GM23338 (cell line): ENCODE measurements at regions not wholly inside any gene's neighbourhood (a gene's known extent, or its start where the extent isn't known, plus 50 kb on each side); places are given as distances from the start of the nearest gene placed in this dataset.
A peak's percentile ranks its signal among the peaks of the same experiment; 100 is the strongest.

Source experiments
- ATAC-seq: fragments of 200-7000 bp; cut with Tn5 transposase; 3 replicates; pipeline ENCODE4 v1.9.1; 2020
- DNase-seq: peaks from one replicate; pipeline ENCODE4 v3.0.0-alpha.2; 2015; ENCODE audit warnings: low spot score
- H2AFZ ChIP-seq: fragments of 200-600 bp; sonication (generic); 2 replicates; pipeline ENCODE4 v1.8.0; 2016; ENCODE audit warnings: antibody characterized with exemption, mild to moderate bottlenecking, moderate library complexity
- H3F3A ChIP-seq: fragments of 200-600 bp; sonication (generic); replicated peaks from 2 replicates; pipeline ENCODE4 v1.8.0; 2017; ENCODE audit warnings: antibody characterized with exemption, mixed run types, low read depth
- H3K27ac ChIP-seq: fragments of 200-600 bp; sonication (generic); 2 replicates; pipeline ENCODE4 v1.6.1; 2016; ENCODE audit warnings: low read depth
- H3K27me3 ChIP-seq: fragments of 200-600 bp; sonication (generic); 2 replicates; pipeline ENCODE4 v1.8.0; 2016; ENCODE audit warnings: mild to moderate bottlenecking, mixed run types, moderate library complexity; ENCODE audit not compliant: insufficient read depth
- H3K36me3 ChIP-seq: fragments of 200-600 bp; sonication (generic); 2 replicates; pipeline ENCODE4 v1.8.0; 2016; ENCODE audit warnings: mild to moderate bottlenecking; ENCODE audit not compliant: insufficient read depth
- H3K4me1 ChIP-seq: fragments of 200-600 bp; sonication (generic); 2 replicates; pipeline ENCODE4 v1.8.0; 2016; ENCODE audit warnings: mild to moderate bottlenecking, moderate library complexity; ENCODE audit not compliant: insufficient read depth
- H3K4me2 ChIP-seq: fragments of 200-600 bp; sonication (generic); 2 replicates; pipeline ENCODE4 v1.7.1; 2017; ENCODE audit warnings: mixed run types
- H3K4me3 ChIP-seq: fragments of 200-600 bp; sonication (generic); 2 replicates; pipeline ENCODE4 v1.6.1; 2016; ENCODE audit warnings: mixed run types
- H3K79me2 ChIP-seq: fragments of 200-600 bp; sonication (generic); replicated peaks from 2 replicates; pipeline ENCODE4 v1.8.0; 2017; ENCODE audit warnings: mild to moderate bottlenecking; ENCODE audit not compliant: insufficient read depth
- H3K9me2 ChIP-seq: fragments of 200-600 bp; sonication (generic); 2 replicates; pipeline ENCODE4 v1.8.0; 2017; ENCODE audit not compliant: insufficient read depth
- H4K20me1 ChIP-seq: fragments of 200-600 bp; sonication (generic); replicated peaks from 2 replicates; pipeline ENCODE4 v1.8.0; 2017; ENCODE audit warnings: mild to moderate bottlenecking; ENCODE audit not compliant: insufficient read depth
- H3K27ac Mint-ChIP-seq: 2 replicates; pipeline ENCODE4 v1.8.0; 2020; ENCODE audit warnings: inconsistent platforms, mild to moderate bottlenecking, moderate library complexity, mixed read lengths
- H3K27me3 Mint-ChIP-seq: 3 replicates; pipeline ENCODE4 v1.8.0; 2022; ENCODE audit warnings: low read depth, mild to moderate bottlenecking, moderate library complexity, mixed read lengths, inconsistent platforms; ENCODE audit not compliant: insufficient read depth, poor library complexity
- H3K36me3 Mint-ChIP-seq: 3 replicates; pipeline ENCODE4 v1.8.0; 2021; ENCODE audit warnings: low read depth, mild to moderate bottlenecking, inconsistent platforms, moderate library complexity, mixed read lengths
- H3K4me1 Mint-ChIP-seq: 3 replicates; pipeline ENCODE4 v1.8.0; 2020; ENCODE audit warnings: mild to moderate bottlenecking, inconsistent platforms, mixed read lengths
- H3K4me3 Mint-ChIP-seq: 3 replicates; pipeline ENCODE4 v1.8.0; 2021; ENCODE audit warnings: moderate library complexity, mild to moderate bottlenecking, inconsistent platforms, mixed read lengths
- H3K9me3 Mint-ChIP-seq: 3 replicates; pipeline ENCODE4 v1.8.0; 2020; ENCODE audit warnings: moderate library complexity, mild to moderate bottlenecking, inconsistent platforms, mixed read lengths
- CREB1 ChIP-seq: fragments of 250-450 bp; sonication (Bioruptor Pico); IDR thresholded peaks from 2 replicates; pipeline ENCODE4 v1.5.0; 2020; ENCODE audit warnings: low read depth, mild to moderate bottlenecking, moderate library complexity
- EZH2 ChIP-seq: fragments of 200-600 bp; sonication (generic); IDR thresholded peaks from one replicate; pipeline ENCODE4 v1.8.0; 2017; ENCODE audit warnings: antibody characterized with exemption, mild to moderate bottlenecking, low read depth; ENCODE audit not compliant: unreplicated experiment
- EZH2phosphoT487 ChIP-seq: fragments of 200-600 bp; sonication (generic); IDR thresholded peaks from one replicate; pipeline ENCODE4 v1.8.1; 2018; ENCODE audit warnings: antibody characterized with exemption; ENCODE audit not compliant: unreplicated experiment
- NANOG ChIP-seq: IDR thresholded peaks from 2 replicates; pipeline ENCODE4 v1.6.1; 2016; ENCODE audit warnings: antibody characterized with exemption, borderline replicate concordance
- POLR2AphosphoS5 ChIP-seq: IDR thresholded peaks from 2 replicates; pipeline ENCODE4 v1.6.1; 2016; ENCODE audit warnings: antibody characterized with exemption, low read depth
- STAT1 ChIP-seq: IDR thresholded peaks from one replicate; pipeline ENCODE4 v1.6.1; 2016; ENCODE audit warnings: antibody characterized with exemption; ENCODE audit not compliant: unreplicated experiment
- ZNF114 ChIP-seq: fragments of 250-450 bp; sonication (Bioruptor Pico); IDR thresholded peaks from 2 replicates; pipeline ENCODE4 v1.5.0; 2020; ENCODE audit warnings: mild to moderate bottlenecking, moderate library complexity
- ZNF331 ChIP-seq: fragments of 250-450 bp; sonication (Bioruptor Pico); IDR thresholded peaks from 2 replicates; pipeline ENCODE4 v1.5.0; 2020; ENCODE audit warnings: low read depth, mild to moderate bottlenecking, moderate library complexity
- TF ChIP-seq, protein P1 (sequence below), 2 experiments: fragments of 200-600 bp in 1 of 2; sonication (generic) in 1 of 2; conservative IDR thresholded peaks; 2 replicates each; pipeline versions ENCODE4 v1.5.1 to v1.6.1; 2016 to 2017; ENCODE audit warnings: antibody characterized with exemption in 2 of 2, low read depth in 2 of 2, mild to moderate bottlenecking in 2 of 2, moderate library complexity in 1 of 2
- TF ChIP-seq, protein P2 (sequence below): IDR thresholded peaks from one replicate; pipeline ENCODE4 v1.6.1; 2018; ENCODE audit warnings: antibody characterized with exemption; ENCODE audit not compliant: unreplicated experiment
- TF ChIP-seq, protein P3 (sequence below): IDR thresholded peaks from 2 replicates; pipeline ENCODE4 v1.6.1; 2016; ENCODE audit warnings: antibody characterized with exemption

DNA sequence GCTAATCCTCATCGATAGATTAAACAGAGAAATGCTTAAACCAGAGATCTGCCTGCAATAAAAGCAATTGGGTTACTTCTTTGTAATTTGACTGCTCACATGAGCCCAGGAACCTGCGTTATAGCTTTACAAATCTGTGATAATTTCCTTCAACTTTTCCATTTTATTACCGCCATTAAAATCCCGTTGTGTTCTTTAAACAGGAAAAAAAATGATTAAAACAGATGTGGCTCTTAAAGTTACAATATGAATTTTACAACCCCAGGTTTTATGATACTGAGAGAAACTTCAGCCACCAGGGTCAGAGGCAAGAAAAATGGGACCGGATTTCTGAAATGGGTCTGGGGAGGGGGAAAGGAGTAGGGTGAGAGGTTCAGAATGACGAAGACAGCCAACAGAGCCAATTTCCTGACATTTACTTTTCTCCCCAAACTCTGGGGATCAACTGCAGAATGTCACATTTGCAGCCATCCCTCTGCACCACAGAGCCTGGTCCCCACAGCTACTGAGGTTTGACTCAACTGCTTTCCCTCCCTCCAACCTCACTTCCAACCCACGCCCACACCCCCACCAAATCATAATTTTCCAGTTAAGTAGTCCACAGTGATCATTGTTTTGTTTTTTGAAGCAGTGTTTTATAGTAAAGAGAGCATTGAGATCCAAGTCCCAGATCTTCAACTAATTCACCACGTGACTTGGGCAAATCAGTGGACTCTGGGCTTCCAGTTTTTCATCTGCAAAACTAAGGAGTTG is 77.6 kb upstream of the EYA2 start:
- DNase-seq (no peak), ATAC-seq (no peak)
- H3K4me3 Mint-ChIP-seq: no peak overlapping the region
- Histone ChIP-seq H3K4me3 (no peak overlapping the region), H3K79me2 (no peaks in the 10 kb centered on the region), H3K27me3 (peaks cover 4% of the 10 kb centered on the region), H3K27ac (no peak overlapping the region), H3K4me2 (no peak overlapping the region), H3K36me3 (no peaks in the 10 kb centered on the region), H3F3A (no peaks in the 10 kb centered on the region), H4K20me1 (no peaks in the 10 kb centered on the region), H3K9me2 (no peaks in the 10 kb centered on the region), H2AFZ (peak overlapping the region; percentile 78), H3K4me1 (peaks cover 5% of the 10 kb centered on the region; the same call in 1 of the 2 replicates)
- H3K4me1 Mint-ChIP-seq: peaks cover 10% of the 10 kb centered on the region
- H3K27ac Mint-ChIP-seq: peak overlapping the region; percentile 20; the same call in 1 of the 2 replicates
- TF ChIP-seq ZNF331 (CRISPR knock-in tag): no peak
- no peak for TF ChIP-seq NANOG
- no peak for TF ChIP-seq POLR2AphosphoS5
- no peak for TF ChIP-seq CREB1 (CRISPR knock-in tag)
- TF ChIP-seq STAT1: no peak
- TF ChIP-seq EZH2: no peak
- TF ChIP-seq EZH2phosphoT487: no peak
- H3K9me3 Mint-ChIP-seq: no peaks in the 10 kb centered on the region
- no peaks in the 10 kb centered on the region for H3K36me3 Mint-ChIP-seq
- H3K27me3 Mint-ChIP-seq: peaks cover 6% of the 10 kb centered on the region

DNA sequence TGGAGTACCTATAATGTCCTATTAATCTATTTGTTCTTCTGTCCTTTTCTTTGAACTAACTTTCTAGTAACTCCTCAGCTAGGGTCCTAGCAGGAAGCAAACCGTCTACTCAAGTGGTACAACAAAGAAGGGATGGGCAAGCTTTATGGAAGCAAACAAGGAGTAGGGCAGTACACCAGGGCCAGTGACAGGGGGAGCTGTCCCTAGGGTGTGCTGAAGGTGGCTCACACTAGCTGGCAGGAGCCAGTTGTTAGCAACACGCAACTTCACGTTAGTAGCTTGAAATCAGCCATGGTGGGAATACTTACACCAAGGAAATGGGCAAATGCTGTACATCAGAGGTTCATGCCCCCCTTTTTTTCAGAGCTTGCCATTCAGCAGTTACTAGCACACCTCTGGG is 74.0 kb upstream of the EYA2 start:
- H3K4me1 Mint-ChIP-seq: no peaks in the 10 kb centered on the region
- no peak overlapping the region for H3K4me3 Mint-ChIP-seq
- H3K27me3 Mint-ChIP-seq: peaks cover 7% of the 10 kb centered on the region
- TF ChIP-seq ZNF114 (CRISPR knock-in tag) (no peak), EZH2 (no peak), ZNF331 (CRISPR knock-in tag) (no peak), EZH2phosphoT487 (no peak), POLR2AphosphoS5 (no peak), STAT1 (no peak), NANOG (no peak)
- TF ChIP-seq, protein P1, sequence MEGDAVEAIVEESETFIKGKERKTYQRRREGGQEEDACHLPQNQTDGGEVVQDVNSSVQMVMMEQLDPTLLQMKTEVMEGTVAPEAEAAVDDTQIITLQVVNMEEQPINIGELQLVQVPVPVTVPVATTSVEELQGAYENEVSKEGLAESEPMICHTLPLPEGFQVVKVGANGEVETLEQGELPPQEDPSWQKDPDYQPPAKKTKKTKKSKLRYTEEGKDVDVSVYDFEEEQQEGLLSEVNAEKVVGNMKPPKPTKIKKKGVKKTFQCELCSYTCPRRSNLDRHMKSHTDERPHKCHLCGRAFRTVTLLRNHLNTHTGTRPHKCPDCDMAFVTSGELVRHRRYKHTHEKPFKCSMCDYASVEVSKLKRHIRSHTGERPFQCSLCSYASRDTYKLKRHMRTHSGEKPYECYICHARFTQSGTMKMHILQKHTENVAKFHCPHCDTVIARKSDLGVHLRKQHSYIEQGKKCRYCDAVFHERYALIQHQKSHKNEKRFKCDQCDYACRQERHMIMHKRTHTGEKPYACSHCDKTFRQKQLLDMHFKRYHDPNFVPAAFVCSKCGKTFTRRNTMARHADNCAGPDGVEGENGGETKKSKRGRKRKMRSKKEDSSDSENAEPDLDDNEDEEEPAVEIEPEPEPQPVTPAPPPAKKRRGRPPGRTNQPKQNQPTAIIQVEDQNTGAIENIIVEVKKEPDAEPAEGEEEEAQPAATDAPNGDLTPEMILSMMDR (conservative IDR thresholded peaks at IDR 0.05; ENCODE audit: low read depth in 2 of 2): no peak
- TF ChIP-seq, protein P2, sequence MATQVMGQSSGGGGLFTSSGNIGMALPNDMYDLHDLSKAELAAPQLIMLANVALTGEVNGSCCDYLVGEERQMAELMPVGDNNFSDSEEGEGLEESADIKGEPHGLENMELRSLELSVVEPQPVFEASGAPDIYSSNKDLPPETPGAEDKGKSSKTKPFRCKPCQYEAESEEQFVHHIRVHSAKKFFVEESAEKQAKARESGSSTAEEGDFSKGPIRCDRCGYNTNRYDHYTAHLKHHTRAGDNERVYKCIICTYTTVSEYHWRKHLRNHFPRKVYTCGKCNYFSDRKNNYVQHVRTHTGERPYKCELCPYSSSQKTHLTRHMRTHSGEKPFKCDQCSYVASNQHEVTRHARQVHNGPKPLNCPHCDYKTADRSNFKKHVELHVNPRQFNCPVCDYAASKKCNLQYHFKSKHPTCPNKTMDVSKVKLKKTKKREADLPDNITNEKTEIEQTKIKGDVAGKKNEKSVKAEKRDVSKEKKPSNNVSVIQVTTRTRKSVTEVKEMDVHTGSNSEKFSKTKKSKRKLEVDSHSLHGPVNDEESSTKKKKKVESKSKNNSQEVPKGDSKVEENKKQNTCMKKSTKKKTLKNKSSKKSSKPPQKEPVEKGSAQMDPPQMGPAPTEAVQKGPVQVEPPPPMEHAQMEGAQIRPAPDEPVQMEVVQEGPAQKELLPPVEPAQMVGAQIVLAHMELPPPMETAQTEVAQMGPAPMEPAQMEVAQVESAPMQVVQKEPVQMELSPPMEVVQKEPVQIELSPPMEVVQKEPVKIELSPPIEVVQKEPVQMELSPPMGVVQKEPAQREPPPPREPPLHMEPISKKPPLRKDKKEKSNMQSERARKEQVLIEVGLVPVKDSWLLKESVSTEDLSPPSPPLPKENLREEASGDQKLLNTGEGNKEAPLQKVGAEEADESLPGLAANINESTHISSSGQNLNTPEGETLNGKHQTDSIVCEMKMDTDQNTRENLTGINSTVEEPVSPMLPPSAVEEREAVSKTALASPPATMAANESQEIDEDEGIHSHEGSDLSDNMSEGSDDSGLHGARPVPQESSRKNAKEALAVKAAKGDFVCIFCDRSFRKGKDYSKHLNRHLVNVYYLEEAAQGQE: no peak
- TF ChIP-seq, protein P3, sequence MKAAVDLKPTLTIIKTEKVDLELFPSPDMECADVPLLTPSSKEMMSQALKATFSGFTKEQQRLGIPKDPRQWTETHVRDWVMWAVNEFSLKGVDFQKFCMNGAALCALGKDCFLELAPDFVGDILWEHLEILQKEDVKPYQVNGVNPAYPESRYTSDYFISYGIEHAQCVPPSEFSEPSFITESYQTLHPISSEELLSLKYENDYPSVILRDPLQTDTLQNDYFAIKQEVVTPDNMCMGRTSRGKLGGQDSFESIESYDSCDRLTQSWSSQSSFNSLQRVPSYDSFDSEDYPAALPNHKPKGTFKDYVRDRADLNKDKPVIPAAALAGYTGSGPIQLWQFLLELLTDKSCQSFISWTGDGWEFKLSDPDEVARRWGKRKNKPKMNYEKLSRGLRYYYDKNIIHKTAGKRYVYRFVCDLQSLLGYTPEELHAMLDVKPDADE: no peak

More for the DNA sequence above, 74.0 kb upstream of the EYA2 start:
- no peak overlapping the region for H3K4me3 ChIP-seq
- H3F3A ChIP-seq: no peaks in the 10 kb centered on the region
- H3K36me3 ChIP-seq: no peaks in the 10 kb centered on the region
- no peaks in the 10 kb centered on the region for H3K79me2 ChIP-seq
- no peaks in the 10 kb centered on the region for H4K20me1 ChIP-seq
- no peak overlapping the region for H3K4me2 ChIP-seq
- Mint-ChIP-seq H3K27ac (no peak overlapping the region), H3K9me3 (peaks cover 13% of the 10 kb centered on the region; the same call in 2 of the 3 replicates), H3K36me3 (no peaks in the 10 kb centered on the region)
- no peak overlapping the region for H3K27ac ChIP-seq
- H3K27me3 ChIP-seq: no peaks in the 10 kb centered on the region
- H3K4me1 ChIP-seq: no peaks in the 10 kb centered on the region
- ATAC-seq: peak; percentile 41; the same call in 2 of the 3 replicates
- no peaks in the 10 kb centered on the region for H3K9me2 ChIP-seq
- peak overlapping the region; percentile 76; the same call in 1 of the 2 replicates for H2AFZ ChIP-seq
- DNase-seq: no peak
